ENCODE measurements at regions not wholly inside any gene's neighbourhood (a gene's known extent, or its start where the extent isn't known, plus 50 kb on each side); places are given as distances from the start of the nearest gene placed in this dataset.

- Histone ChIP-seq H3K27me3 (ENCODE audit: insufficient read depth, low read length) (no peaks in the 10 kb centered on the region), H3K9me3 (ENCODE audit: control insufficient read depth, low read depth, low read length) (no peaks in the 10 kb centered on the region), H3K4me2 (ENCODE audit: insufficient read depth, insufficient read length, low read length) (peak overlapping the region; percentile 11), H3K79me2 (ENCODE audit: insufficient read depth, low read length) (no peaks in the 10 kb centered on the region), H4K20me1 (ENCODE audit: control insufficient read depth, insufficient read depth, insufficient read length) (no peaks in the 10 kb centered on the region), H3K18ac (ENCODE audit: insufficient read length, low read depth, low read length) (no peak overlapping the region), H2BK12ac (ENCODE audit: insufficient read length, low read depth, low read length) (no peak overlapping the region), H2BK5ac (ENCODE audit: insufficient read length, low read length) (peak overlapping the region; percentile 13), H3T11ph (ENCODE audit: low read length) (peak overlapping the region; percentile 5), H2AFZ (ENCODE audit: low read length) (no peak overlapping the region), H4K91ac (ENCODE audit: insufficient read length, low read depth, low read length) (no peak overlapping the region), H3K4ac (ENCODE audit: low read depth, low read length) (no peak overlapping the region), H3K79me1 (ENCODE audit: insufficient read depth, low read depth, low read length, poor library complexity, severe bottlenecking) (no peaks in the 10 kb centered on the region), H3K56ac (ENCODE audit: insufficient read length, low read depth, low read length) (no peak overlapping the region), H3K14ac (ENCODE audit: insufficient read depth, low read length) (no peak overlapping the region), H3K4me1 (ENCODE audit: insufficient read depth, low read length) (peaks cover 30% of the 10 kb centered on the region; the same call in 1 of the 2 replicates), H3K23ac (ENCODE audit: insufficient read length, low read depth, low read length) (no peak overlapping the region), H4K5ac (ENCODE audit: insufficient read length, low read depth, low read length) (no peak overlapping the region), H3K27ac (ENCODE audit: insufficient read length, low read depth, low read length) (peak overlapping the region; percentile 90), H3K23me2 (ENCODE audit: insufficient read length, low read depth, low read length, poor library complexity, severe bottlenecking) (no peaks in the 10 kb centered on the region), H2BK15ac (ENCODE audit: low read depth, low read length) (no peak overlapping the region), H3K9ac (ENCODE audit: extremely low read depth, insufficient read length, low read length) (no peak overlapping the region), H4K8ac (replicated peaks; ENCODE audit: insufficient read length, low read depth, low read length) (no peak overlapping the region), H2BK120ac (ENCODE audit: low read depth, low read length, poor library complexity, severe bottlenecking) (no peak overlapping the region), H2BK20ac (ENCODE audit: low read depth, low read length, poor library complexity, severe bottlenecking) (no peak overlapping the region), H2AK5ac (ENCODE audit: insufficient read length, low read length) (no peak overlapping the region)
- H3K36me3 Mint-ChIP-seq (ENCODE audit: insufficient read depth in 1 of 3, low read depth in 3 of 3): 0 out of 7 replicates have a peak, but pooled peaks cover 0 to 2% (median 0%) of the 10 kb centered on the region in 3 experiments
- peak overlapping the region; percentile 5 to 64; a peak in 3 of 5 replicates for H3K4me3 Mint-ChIP-seq
- no peaks in the 10 kb centered on the region for H3K27me3 Mint-ChIP-seq (ENCODE audit: low read depth)
- TF ChIP-seq, protein P1, sequence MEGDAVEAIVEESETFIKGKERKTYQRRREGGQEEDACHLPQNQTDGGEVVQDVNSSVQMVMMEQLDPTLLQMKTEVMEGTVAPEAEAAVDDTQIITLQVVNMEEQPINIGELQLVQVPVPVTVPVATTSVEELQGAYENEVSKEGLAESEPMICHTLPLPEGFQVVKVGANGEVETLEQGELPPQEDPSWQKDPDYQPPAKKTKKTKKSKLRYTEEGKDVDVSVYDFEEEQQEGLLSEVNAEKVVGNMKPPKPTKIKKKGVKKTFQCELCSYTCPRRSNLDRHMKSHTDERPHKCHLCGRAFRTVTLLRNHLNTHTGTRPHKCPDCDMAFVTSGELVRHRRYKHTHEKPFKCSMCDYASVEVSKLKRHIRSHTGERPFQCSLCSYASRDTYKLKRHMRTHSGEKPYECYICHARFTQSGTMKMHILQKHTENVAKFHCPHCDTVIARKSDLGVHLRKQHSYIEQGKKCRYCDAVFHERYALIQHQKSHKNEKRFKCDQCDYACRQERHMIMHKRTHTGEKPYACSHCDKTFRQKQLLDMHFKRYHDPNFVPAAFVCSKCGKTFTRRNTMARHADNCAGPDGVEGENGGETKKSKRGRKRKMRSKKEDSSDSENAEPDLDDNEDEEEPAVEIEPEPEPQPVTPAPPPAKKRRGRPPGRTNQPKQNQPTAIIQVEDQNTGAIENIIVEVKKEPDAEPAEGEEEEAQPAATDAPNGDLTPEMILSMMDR (conservative IDR thresholded peaks at IDR 0.05): no peak
- WGBS (ENCODE audit: extremely low coverage, insufficient read length, low lambda C conversion rate): no CpG with 5 or more reads among the region's 3 CpGs
- DNase-seq: no peak
- H3K4me1 Mint-ChIP-seq: peaks cover 43 to 50% of the 10 kb centered on the region in 2 experiments
- H3K27ac Mint-ChIP-seq: peak overlapping the region; percentile 85 to 98 (median 97)
- H3K9me3 Mint-ChIP-seq: no peaks in the 10 kb centered on the region
Observed at GRCh38 chr16:22633799-22634198, 123.1 kb downstream of the NPIPB5 start.
